ENCODE measurements at regions not wholly inside any gene's neighbourhood (a gene's known extent, or its start where the extent isn't known, plus 50 kb on each side); places are given as distances from the start of the nearest gene placed in this dataset.
"Not testable (repeated sequence)": the region's sequence is repeated elsewhere in the genome, so short reads cannot be mapped to it uniquely, and the experiment has no call there.

DNA sequence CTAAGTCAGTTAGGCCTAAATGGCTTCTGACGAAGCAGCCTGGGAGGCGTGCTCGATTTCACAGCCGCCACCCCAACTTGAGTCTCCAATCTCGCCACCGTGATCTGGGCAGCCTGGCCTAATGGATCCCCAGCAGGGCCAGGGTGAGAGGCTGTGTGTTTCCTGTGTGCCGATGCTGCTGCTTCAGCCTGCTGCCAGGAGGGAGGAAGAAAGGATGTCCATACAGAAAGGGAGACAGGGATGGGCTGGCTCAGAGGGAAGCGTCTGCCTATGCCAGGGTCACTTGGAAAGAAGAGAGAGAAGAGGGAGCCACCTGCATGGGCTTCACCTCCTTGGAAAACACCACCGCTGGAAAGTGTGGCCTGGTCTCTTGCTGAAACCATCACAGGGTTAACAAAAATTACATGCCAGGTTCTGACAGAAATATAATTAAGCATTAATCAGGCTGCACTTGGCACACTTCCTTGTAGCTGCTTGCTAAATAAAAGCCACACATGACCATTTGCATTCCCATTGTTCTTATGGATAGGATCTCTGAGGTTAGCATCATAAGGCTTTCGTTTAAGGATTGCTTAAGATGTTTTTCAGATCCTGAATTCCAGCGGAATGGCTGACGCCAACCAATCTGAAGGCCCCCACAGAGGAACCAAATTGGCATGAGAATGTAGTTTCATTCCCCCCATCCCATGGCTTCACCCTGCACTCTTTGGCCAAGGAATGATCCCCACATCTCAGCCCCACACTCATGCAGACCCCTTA is 108.8 kb upstream of the SLC1A4 start:
- no peak for DNase-seq

GRCh38 chr2:64881037-64881492 is 108.1 kb upstream of the SLC1A4 start:
- DNase-seq, result no peak

DNA sequence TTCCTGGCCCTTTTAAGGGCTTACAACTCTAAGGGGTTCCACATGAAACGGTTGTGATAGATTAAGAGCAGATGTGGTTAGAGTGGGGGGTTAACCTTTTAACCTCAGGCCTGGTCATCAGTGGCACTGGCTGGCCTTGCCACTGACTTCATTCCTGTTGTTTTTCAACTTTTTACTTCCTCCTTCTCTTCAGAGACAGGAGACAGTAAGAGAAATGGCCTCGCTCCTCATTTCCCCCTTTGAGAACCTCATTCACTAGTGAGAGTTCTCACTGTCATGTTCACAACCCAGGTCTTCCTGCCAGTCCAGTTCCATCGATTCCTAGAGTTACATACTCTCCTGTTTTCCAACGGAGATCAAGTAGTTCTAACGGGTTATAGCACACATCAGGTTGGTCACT is 101.6 kb upstream of the SLC1A4 start:
- DNase-seq, result no peak

DNA sequence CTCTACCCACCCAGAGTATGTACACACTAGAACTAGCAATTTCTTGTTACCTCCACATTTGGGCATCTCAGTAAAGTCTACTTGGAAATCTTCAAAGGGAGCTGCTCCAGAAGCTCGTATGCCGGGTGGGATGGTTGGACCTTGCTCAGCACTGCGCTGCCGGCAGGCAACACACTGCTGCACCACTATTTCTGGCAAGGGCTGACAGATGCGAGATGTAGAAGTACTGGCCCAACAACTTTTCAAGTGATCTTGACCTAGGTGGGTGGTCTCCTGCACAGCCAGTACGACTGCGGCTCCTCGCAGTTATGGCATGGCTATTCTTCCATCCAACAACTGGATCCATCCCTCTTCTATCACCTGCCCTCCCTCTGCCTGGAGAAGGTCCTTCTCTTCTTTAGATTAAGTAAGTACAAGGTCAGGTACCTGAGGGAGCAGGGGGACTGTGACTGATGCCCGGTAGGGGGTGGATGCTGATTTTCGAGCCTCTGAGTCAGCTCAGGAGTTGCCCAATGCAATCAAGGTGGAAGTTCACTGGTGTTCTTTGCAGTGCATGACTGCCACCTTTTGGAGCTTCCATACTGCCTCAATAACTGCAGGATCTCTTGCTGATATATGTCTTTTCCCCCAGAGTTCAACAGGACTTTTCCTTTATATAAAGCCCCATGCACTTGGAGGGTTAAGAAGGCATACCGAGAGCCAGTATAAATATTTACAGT is 100.4 kb upstream of the SLC1A4 start:
- DNase-seq, result peak; percentile 48

DNA sequence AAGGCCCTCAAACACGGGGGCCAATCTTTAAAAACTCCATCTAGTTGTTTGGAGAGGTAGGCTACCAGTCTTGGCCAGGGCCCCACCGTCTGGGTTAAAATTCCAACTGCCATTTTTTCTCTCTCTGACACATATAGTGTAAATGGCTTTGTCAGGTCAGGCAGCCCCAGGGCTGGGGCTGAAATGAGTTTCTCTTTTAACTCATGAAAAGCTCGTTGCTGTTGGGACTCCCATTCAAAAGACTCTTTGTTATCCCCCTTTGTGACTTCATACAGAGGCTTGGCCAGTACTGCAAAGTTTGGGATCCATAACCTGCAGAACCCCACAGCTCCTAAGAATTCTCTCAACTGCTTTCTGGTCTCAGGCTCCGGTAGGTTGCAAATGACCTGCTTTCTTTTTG is 99.4 kb upstream of the SLC1A4 start:
- no peak for DNase-seq

GRCh38 chr2:64896572-64896971 is 92.6 kb upstream of the SLC1A4 start:
- DNase-seq, result not testable (repeated sequence)

GRCh38 chr2:64899081-64899865 is 89.9 kb upstream of the SLC1A4 start:
- DNase-seq, result no peak

- DNase-seq, result not testable (repeated sequence)
Observed at GRCh38 chr2:64899876-64900275, 89.3 kb upstream of the SLC1A4 start.

GRCh38 chr2:64904413-64905329 is 84.5 kb upstream of the SLC1A4 start:
- no peak for DNase-seq

DNA sequence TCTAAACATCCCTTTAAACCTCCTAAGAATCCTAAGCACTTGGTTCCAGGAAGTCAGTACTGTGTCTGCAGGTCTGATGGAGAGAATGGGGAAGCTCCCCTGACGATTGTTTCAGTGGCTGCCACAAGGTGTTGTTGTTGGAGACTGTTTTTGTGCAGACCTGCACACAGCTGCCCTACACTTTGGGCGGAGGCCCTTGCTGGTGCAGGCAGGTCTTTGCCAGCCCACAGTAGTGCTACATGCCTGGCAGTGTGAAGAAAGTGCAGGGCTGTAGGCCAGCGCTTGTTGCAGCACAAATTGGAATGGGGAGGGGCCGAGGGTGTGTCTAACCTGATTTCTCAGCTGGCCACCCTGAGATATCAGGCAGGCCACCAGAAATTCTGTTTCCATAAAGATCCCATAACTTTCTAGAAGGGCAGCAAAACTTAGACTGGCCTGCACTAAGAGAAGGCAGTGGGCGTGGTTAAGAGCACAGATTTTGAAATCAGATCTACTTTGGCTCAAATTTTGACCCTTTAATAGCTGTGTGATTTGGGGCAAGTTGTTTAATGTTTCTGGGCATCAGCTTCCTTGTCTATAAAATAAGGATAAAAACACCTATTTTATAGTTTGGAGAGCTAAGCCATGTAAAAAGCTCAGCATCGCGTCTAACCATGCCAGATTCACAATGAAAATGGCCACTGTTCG is 83.7 kb upstream of the SLC1A4 start:
- DNase-seq, result no peak

- no peak for DNase-seq
Observed at GRCh38 chr2:64906853-64907536, 82.2 kb upstream of the SLC1A4 start.

- DNase-seq, result no peak
Observed at GRCh38 chr2:64908406-64908805, 80.8 kb upstream of the SLC1A4 start.

DNA sequence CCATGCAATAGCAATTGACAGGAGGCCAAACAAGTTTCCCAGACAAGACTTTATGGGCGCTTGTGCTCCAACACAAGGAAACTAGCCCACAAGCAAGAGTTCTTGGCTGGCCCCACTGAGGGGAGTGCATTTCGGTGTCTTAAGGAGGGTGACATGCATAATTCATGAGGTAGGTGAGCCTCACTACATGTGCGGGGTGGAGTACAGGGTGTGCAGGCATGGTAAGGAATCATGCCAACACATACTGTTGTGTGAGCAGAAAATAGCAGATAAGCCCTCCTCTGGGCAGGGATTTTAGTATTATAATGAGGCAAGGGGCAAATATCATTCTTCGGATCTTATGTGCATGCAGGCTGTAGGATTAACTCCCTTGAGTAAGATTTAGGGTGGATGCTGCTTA is 78.7 kb upstream of the SLC1A4 start:
- no peak for DNase-seq

DNA sequence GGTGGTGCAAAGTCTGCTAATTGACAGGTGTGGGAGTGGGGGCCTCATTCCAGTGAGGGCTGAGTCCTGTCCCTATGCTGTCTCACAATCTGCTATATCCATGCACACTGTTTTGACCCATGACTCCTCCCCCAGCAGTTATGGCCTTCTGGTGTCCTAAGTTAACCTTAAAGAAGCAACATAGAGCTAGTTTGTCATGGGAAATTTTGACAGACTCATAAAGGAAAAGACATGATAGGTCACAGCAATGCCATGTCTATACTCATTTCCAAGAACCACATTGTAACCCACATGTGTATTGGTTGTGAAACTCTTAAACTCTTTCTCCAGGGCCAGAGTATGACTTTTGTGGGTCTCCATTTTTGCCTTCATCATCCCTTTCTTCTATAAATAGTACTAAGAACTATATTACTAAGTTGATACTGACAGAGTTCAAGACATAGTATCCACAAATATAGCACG is 78.2 kb upstream of the SLC1A4 start:
- no peak for DNase-seq

GRCh38 chr2:64913357-64913869 is 75.8 kb upstream of the SLC1A4 start:
- no peak for DNase-seq

GRCh38 chr2:64914247-64914646 is 75.0 kb upstream of the SLC1A4 start:
- DNase-seq, result no peak

GRCh38 chr2:64914735-64915509 is 74.3 kb upstream of the SLC1A4 start:
- DNase-seq, result no peak

DNA sequence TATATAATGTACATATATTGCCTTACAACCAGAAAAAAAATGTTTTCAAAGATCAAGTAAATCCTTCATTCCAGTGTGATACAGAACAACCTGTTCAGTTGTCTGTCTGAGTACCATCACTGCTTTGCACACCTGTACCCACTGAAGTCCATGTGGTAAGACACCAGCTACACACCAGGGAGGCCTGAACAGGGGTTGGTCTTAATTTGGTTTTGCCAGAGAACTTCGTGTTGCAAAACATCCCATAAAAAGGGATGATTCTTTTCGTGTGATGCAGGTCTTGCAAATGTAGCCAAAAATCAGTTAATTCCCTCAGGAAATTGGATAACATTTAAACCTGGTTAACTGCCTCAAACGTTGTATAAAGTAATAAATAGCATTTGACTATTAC is 73.7 kb upstream of the SLC1A4 start:
- DNase-seq, result no peak

- no peak for DNase-seq
Observed at GRCh38 chr2:64918220-64918886, 70.8 kb upstream of the SLC1A4 start.

Data from fibroblast of skin of back (primary cell).